Type B pancreatic cell (in vitro differentiated cells): ENCODE measurements at regions not wholly inside any gene's neighbourhood (a gene's known extent, or its start where the extent isn't known, plus 50 kb on each side); places are given as distances from the start of the nearest gene placed in this dataset.

ENCODE experiments used
- DNase-seq: peaks from one replicate; pipeline ENCODE4 v3.0.0; 2021; ENCODE audit warnings: mixed read lengths; ENCODE audit not compliant: unreplicated experiment; ENCODE audit errors: extremely low spot score
- H3K27ac Mint-ChIP-seq: 2 replicates; pipeline ENCODE4 v1.8.0; 2021; ENCODE audit warnings: mild to moderate bottlenecking, mixed read lengths
- H3K27me3 Mint-ChIP-seq: 2 replicates; pipeline ENCODE4 v1.8.0; 2021; ENCODE audit warnings: mixed read lengths
- H3K36me3 Mint-ChIP-seq: 2 replicates; pipeline ENCODE4 v1.8.0; 2021; ENCODE audit warnings: mixed read lengths
- H3K4me1 Mint-ChIP-seq: one replicate; pipeline ENCODE4 v1.8.0; 2021; ENCODE audit warnings: mixed read lengths; ENCODE audit not compliant: unreplicated experiment
- H3K4me3 Mint-ChIP-seq: 2 replicates; pipeline ENCODE4 v1.8.0; 2021; ENCODE audit warnings: mild to moderate bottlenecking, mixed read lengths
- H3K9me3 Mint-ChIP-seq: 2 replicates; pipeline ENCODE4 v1.8.0; 2021; ENCODE audit warnings: mixed read lengths
- CTCF ChIP-seq: fragments of 200-600 bp; sonication (generic); conservative IDR thresholded peaks from 2 replicates; pipeline ENCODE4 v1.5.0; 2021; ENCODE audit warnings: antibody characterized with exemption, mild to moderate bottlenecking

DNA sequence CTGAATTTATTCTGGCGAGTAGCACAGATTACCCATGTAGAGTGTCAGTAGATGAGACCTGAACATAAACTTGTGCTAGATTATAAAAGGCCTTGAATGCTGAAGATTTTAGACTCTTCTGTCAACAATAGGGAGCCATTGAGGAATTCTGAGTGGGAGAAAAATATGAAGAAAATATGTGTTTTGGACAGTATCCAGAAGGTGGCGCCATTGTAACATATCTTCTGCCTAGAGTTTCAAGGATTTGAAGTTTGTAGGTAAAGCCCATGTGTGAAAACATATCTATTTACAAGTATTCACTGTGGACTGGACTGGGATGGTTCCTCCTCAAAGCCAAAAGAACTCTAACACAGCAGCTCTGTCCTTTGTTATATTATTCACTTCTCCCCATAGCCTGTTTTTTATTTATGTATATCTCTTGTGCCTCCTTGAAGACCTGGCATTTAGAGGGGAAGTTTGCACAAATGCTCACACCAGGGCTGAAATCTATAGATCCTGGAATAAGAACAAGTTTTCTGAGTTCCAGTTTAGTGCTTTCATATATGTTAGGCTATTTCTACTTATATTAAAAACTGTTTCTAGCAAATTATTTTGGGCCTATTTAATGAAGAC is 124.9 kb downstream of the RDH14 start:
- Mint-ChIP-seq H3K9me3 (no peaks in the 10 kb centered on the region), H3K27ac (no peak overlapping the region), H3K4me1 (peaks cover 35% of the 10 kb centered on the region), H3K27me3 (peaks cover 32% of the 10 kb centered on the region), H3K4me3 (no peak overlapping the region), H3K36me3 (no peaks in the 10 kb centered on the region)
- no peak for DNase-seq
- TF ChIP-seq CTCF, result peak; percentile 82

- Mint-ChIP-seq H3K27ac (no peak overlapping the region), H3K4me1 (peaks cover 29% of the 10 kb centered on the region), H3K27me3 (peaks cover 22% of the 10 kb centered on the region), H3K4me3 (no peak overlapping the region), H3K36me3 (no peaks in the 10 kb centered on the region), H3K9me3 (no peaks in the 10 kb centered on the region)
- DNase-seq, result no peak
- no peak for TF ChIP-seq CTCF
Observed at GRCh38 chr2:18433872-18434271, 126.6 kb downstream of the RDH14 start.

GRCh38 chr2:18432999-18433398 is 127.5 kb downstream of the RDH14 start:
- Mint-ChIP-seq H3K36me3 (no peaks in the 10 kb centered on the region), H3K4me1 (peaks cover 29% of the 10 kb centered on the region), H3K4me3 (no peak overlapping the region), H3K27me3 (peaks cover 19% of the 10 kb centered on the region), H3K27ac (no peak overlapping the region), H3K9me3 (no peaks in the 10 kb centered on the region)
- TF ChIP-seq CTCF, result no peak
- no peak for DNase-seq

DNA sequence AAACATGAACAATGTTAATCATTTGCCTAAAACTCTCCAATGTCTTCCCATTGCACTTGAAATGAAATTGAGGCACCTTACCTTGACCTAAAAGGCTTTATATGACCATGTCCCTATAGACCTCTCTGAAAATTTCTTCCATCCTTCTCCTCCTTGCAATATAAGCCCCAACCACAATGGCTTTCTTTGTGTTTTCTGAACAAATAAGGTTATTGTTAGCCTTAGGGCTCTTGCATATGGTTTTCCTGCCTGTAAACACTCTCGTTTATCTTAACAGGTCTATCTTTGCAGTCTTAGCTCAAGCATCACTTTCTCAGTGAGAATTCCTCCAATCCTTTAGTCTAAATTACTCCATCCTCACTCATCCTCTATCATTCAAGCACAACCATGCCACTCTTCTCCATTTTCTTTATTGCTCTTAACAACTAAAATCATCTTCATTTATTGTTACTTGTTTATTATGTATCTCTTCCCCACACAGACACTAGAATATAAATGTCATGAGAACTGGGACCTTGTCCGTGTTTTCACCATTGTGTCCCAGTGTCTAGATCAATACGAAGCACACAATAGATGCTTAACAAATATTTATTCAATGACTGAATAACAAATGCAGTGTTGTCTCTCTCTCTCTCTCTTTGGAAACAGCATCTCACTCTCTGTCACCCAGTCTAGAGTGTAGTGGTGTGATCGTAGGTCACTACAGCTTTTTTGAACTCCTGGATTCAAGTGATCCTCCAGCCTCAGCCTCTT is 129.3 kb downstream of the RDH14 start:
- Mint-ChIP-seq H3K4me1 (peaks cover 22% of the 10 kb centered on the region), H3K4me3 (no peak overlapping the region)

GRCh38 chr2:18428516-18428915 is 131.9 kb downstream of the RDH14 start:
- Mint-ChIP-seq H3K36me3 (no peaks in the 10 kb centered on the region), H3K4me3 (no peak overlapping the region), H3K27me3 (peaks cover 33% of the 10 kb centered on the region), H3K27ac (no peak overlapping the region), H3K4me1 (peaks cover 16% of the 10 kb centered on the region), H3K9me3 (peaks cover 4% of the 10 kb centered on the region)
- DNase-seq, result no peak
- TF ChIP-seq CTCF, result no peak

More for the DNA sequence above, 129.3 kb downstream of the RDH14 start:
- Mint-ChIP-seq H3K9me3 (peaks cover 4% of the 10 kb centered on the region), H3K27me3 (peaks cover 26% of the 10 kb centered on the region), H3K27ac (no peak overlapping the region), H3K36me3 (no peaks in the 10 kb centered on the region)
- TF ChIP-seq CTCF, result no peak
- DNase-seq, result no peak
